ENCODE measurements at regions not wholly inside any gene's neighbourhood (a gene's known extent, or its start where the extent isn't known, plus 50 kb on each side); places are given as distances from the start of the nearest gene placed in this dataset.

- ChIA-PET POLR2A (interaction anchor here (0.6 to 4.0 kb wide), 6 partner anchors 8 to 221 kb away, joined by 3 to 23 read pairs (median 5); no protein-coding TSS in a partner anchor), CTCF (interaction anchor here (0.6 to 1.1 kb wide), 3 partner anchors 226 to 340 kb away, joined by 3 read pairs; no protein-coding TSS in a partner anchor)
- no peaks in the 10 kb centered on the region for H3K36me3 Mint-ChIP-seq (ENCODE audit: insufficient read depth, unreplicated experiment)
- H3K9me3 Mint-ChIP-seq (ENCODE audit: unreplicated experiment) = no peaks in the 10 kb centered on the region
- no peak for DNase-seq (ENCODE audit: unreplicated experiment)
- no peaks in the 10 kb centered on the region for H3K27me3 Mint-ChIP-seq (ENCODE audit: insufficient read depth, unreplicated experiment)
- H3K4me1 Mint-ChIP-seq (ENCODE audit: insufficient read depth, unreplicated experiment) = peaks cover 45% of the 10 kb centered on the region
- TF ChIP-seq CTCF (IDR thresholded peaks at IDR 0.05; ENCODE audit: unreplicated experiment) = no peak
- H3K4me3 Mint-ChIP-seq (ENCODE audit: unreplicated experiment) = no peak overlapping the region
- H3K27ac Mint-ChIP-seq (ENCODE audit: low read depth, unreplicated experiment) = no peak overlapping the region
- intact Hi-C loops (cut with micrococcal nuclease) = no loop called here
- no TSS peak for BruUV-seq (replicated peaks)
Measured at GRCh38 chr1:234972411-234973191, 156.0 kb downstream of the TOMM20 start.

- Mint-ChIP-seq H3K27ac (ENCODE audit: low read depth, unreplicated experiment) (no peak overlapping the region), H3K4me3 (ENCODE audit: unreplicated experiment) (no peak overlapping the region), H3K9me3 (ENCODE audit: unreplicated experiment) (no peaks in the 10 kb centered on the region), H3K36me3 (ENCODE audit: insufficient read depth, unreplicated experiment) (no peaks in the 10 kb centered on the region), H3K27me3 (ENCODE audit: insufficient read depth, unreplicated experiment) (no peaks in the 10 kb centered on the region), H3K4me1 (ENCODE audit: insufficient read depth, unreplicated experiment) (peaks cover 45% of the 10 kb centered on the region)
- no peak for DNase-seq (ENCODE audit: unreplicated experiment)
- CTCF ChIA-PET = interaction anchor here (0.6 kb wide), 2 partner anchors 225 to 319 kb away, joined by 3 read pairs; no protein-coding TSS in a partner anchor
- intact Hi-C loops (cut with micrococcal nuclease) = no loop called here
- no TSS peak for BruUV-seq (replicated peaks)
- POLR2A ChIA-PET = interaction anchor here (0.6 to 4.0 kb wide), 9 partner anchors 9 to 314 kb away, joined by 3 to 23 read pairs (median 5); no protein-coding TSS in a partner anchor
- no peak for TF ChIP-seq CTCF (IDR thresholded peaks at IDR 0.05; ENCODE audit: unreplicated experiment)
Measured at GRCh38 chr1:234971586-234972297, 156.9 kb downstream of the TOMM20 start.

GRCh38 chr1:234970731-234971476, 157.7 kb downstream of the TOMM20 start:
- no peaks in the 10 kb centered on the region for H3K9me3 Mint-ChIP-seq (ENCODE audit: unreplicated experiment)
- intact Hi-C loops (cut with micrococcal nuclease) = no loop called here
- no peak for TF ChIP-seq CTCF (IDR thresholded peaks at IDR 0.05; ENCODE audit: unreplicated experiment)
- H3K36me3 Mint-ChIP-seq (ENCODE audit: insufficient read depth, unreplicated experiment) = no peaks in the 10 kb centered on the region
- no peaks in the 10 kb centered on the region for H3K27me3 Mint-ChIP-seq (ENCODE audit: insufficient read depth, unreplicated experiment)
- ChIA-PET POLR2A (interaction anchor here (0.6 to 4.0 kb wide), 8 partner anchors 10 to 1230 kb away, joined by 3 to 23 read pairs (median 6); no protein-coding TSS in a partner anchor), CTCF (interaction anchor here (0.6 to 1.3 kb wide), 4 partner anchors 9 to 438 kb away, joined by 3 to 4 read pairs (median 3); no protein-coding TSS in a partner anchor)
- peaks cover 41% of the 10 kb centered on the region for H3K4me1 Mint-ChIP-seq (ENCODE audit: insufficient read depth, unreplicated experiment)
- peak overlapping the region; percentile 26 for H3K27ac Mint-ChIP-seq (ENCODE audit: low read depth, unreplicated experiment)
- no peak overlapping the region for H3K4me3 Mint-ChIP-seq (ENCODE audit: unreplicated experiment)
- no TSS peak for BruUV-seq (replicated peaks)
- DNase-seq (ENCODE audit: unreplicated experiment) = peak; percentile 53
